Caco-2 (cell line): ENCODE measurements at regions not wholly inside any gene's neighbourhood (a gene's known extent, or its start where the extent isn't known, plus 50 kb on each side); places are given as distances from the start of the nearest gene placed in this dataset.
A peak's percentile ranks its signal among the peaks of the same experiment; 100 is the strongest.

Source experiments
- BruUV-seq: library from RNA; stranded (reverse); fragments of 400-500 nt; replicated peaks from 2 replicates; lab custom pipeline; 2021; lab: Mats Ljungman, UMichigan
- CTCF ChIA-PET: fragments of 300-600 bp; sonication (Branson Sonifier 250); formaldehyde crosslinking; loops from one replicate; lab custom pipeline; 2022; ENCODE audit warnings: antibody characterized with exemption; lab: Charles Lee
- POLR2A ChIA-PET: fragments of 300-600 bp; sonication (Branson Sonifier 250); formaldehyde crosslinking; loops from one replicate; lab custom pipeline; 2022; ENCODE audit warnings: antibody characterized with exemption; lab: Charles Lee
- DNase-seq, 2 experiments: peaks; one replicate each; pipeline versions ENCODE4 v3.0.0 to v3.0.0-alpha.2; 2020 to 2022
- H3K27me3 ChIP-seq: replicated peaks from 2 replicates; pipeline ENCODE4 v1.6.0; 2011; ENCODE audit warnings: low read length; ENCODE audit not compliant: control insufficient read depth, insufficient read depth
- H3K36me3 ChIP-seq: 2 replicates; pipeline ENCODE4 v1.5.1; 2011; ENCODE audit warnings: low read length; ENCODE audit not compliant: control insufficient read depth, insufficient read depth
- H3K4me1 ChIP-seq: fragments of 250-450 bp; sonication (Bioruptor Pico); 2 replicates; pipeline ENCODE4 v1.5.1; 2020; ENCODE audit warnings: mild to moderate bottlenecking
- H3K4me3 ChIP-seq: 2 replicates; pipeline ENCODE4 v1.5.1; 2011; ENCODE audit warnings: low read depth, mild to moderate bottlenecking, control low read depth, low read length
- H3K9me3 ChIP-seq: fragments of 250-450 bp; sonication (Bioruptor Pico); 2 replicates; pipeline ENCODE4 v1.5.1; 2020; ENCODE audit warnings: mild to moderate bottlenecking, moderate library complexity
- H3K27ac Mint-ChIP-seq: one replicate; pipeline ENCODE4 v1.8.0; 2022; ENCODE audit warnings: mixed read lengths; ENCODE audit not compliant: unreplicated experiment
- H3K27me3 Mint-ChIP-seq: one replicate; pipeline ENCODE4 v1.8.0; 2022; ENCODE audit warnings: mixed read lengths; ENCODE audit not compliant: insufficient read depth, unreplicated experiment
- H3K36me3 Mint-ChIP-seq: one replicate; pipeline ENCODE4 v1.8.0; 2022; ENCODE audit warnings: mild to moderate bottlenecking, mixed read lengths; ENCODE audit not compliant: insufficient read depth, unreplicated experiment
- H3K4me1 Mint-ChIP-seq: one replicate; pipeline ENCODE4 v1.8.0; 2022; ENCODE audit warnings: low read depth, mixed read lengths; ENCODE audit not compliant: unreplicated experiment
- H3K4me3 Mint-ChIP-seq: one replicate; pipeline ENCODE4 v1.8.0; 2022; ENCODE audit warnings: mild to moderate bottlenecking, moderate library complexity, mixed read lengths; ENCODE audit not compliant: unreplicated experiment
- H3K9me3 Mint-ChIP-seq: one replicate; pipeline ENCODE4 v1.8.0; 2022; ENCODE audit warnings: mixed read lengths; ENCODE audit not compliant: unreplicated experiment
- CTCF ChIP-seq, 2 experiments: fragments of 200-600 bp in 1 of 2; IDR thresholded peaks; 1 replicate in 1 of 2; 2 replicates in 1 of 2; pipeline versions ENCODE4 v1.5.1 to v1.8.0; 2011 to 2022; ENCODE audit warnings: antibody characterized with exemption in 1 of 2, control low read depth in 1 of 2, inconsistent platforms in 1 of 2, low read depth in 1 of 2, low read length in 1 of 2, mild to moderate bottlenecking in 1 of 2, moderate library complexity in 1 of 2; ENCODE audit not compliant: insufficient read depth in 1 of 2, severe bottlenecking in 1 of 2, unreplicated experiment in 1 of 2
- intact Hi-C: fragments of 100-400 bp; cut with micrococcal nuclease; formaldehyde crosslinking; loops from one replicate; pipeline ENCODE4 v1.10.0; 2022; ENCODE audit not compliant: unreplicated experiment

- BruUV-seq = no TSS peak
- Mint-ChIP-seq H3K36me3 (no peaks in the 10 kb centered on the region), H3K9me3 (peaks cover 35% of the 10 kb centered on the region), H3K27me3 (no peaks in the 10 kb centered on the region), H3K4me1 (no peaks in the 10 kb centered on the region), H3K27ac (no peak overlapping the region), H3K4me3 (no peak overlapping the region)
- no peak for TF ChIP-seq CTCF (IDR thresholded peaks at IDR 0.05; ENCODE audit: insufficient read depth in 1 of 2, low read depth in 1 of 2, low read length in 1 of 2, severe bottlenecking in 1 of 2, unreplicated experiment in 1 of 2)
- ChIA-PET CTCF (no interaction called here), POLR2A (no interaction called here)
- DNase-seq = no peak
- H3K9me3 ChIP-seq = no peaks in the 10 kb centered on the region; the same call in 1 of the 2 replicates
- intact Hi-C loops = no loop called here
- no peaks in the 10 kb centered on the region for H3K4me1 ChIP-seq
- H3K27me3 ChIP-seq = no peaks in the 10 kb centered on the region
- H3K4me3 ChIP-seq = no peak overlapping the region
- no peaks in the 10 kb centered on the region for H3K36me3 ChIP-seq
Observed at GRCh38 chr2:147408357-147408756, 436.5 kb upstream of the ACVR2A start.

DNA sequence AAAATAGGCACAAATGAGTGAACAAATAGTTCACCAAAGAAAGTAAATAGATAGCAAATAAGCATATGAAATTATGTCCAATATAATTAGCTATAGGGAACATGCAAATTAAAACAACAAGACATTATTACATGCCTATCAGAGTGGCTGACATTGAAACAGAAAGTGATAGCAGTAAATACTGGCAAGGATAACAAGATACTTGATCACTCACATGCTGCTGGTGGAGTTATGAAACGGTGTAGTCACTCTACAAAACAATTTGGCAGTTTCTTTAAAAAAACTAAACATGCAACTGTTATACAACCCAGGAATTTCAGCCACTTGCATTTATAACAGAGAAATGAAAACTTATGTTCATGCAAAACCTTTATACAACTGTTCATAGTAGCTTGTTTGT is 439.2 kb upstream of the ACVR2A start:
- Mint-ChIP-seq H3K36me3 (no peaks in the 10 kb centered on the region), H3K4me1 (no peaks in the 10 kb centered on the region), H3K27ac (no peak overlapping the region), H3K27me3 (no peaks in the 10 kb centered on the region), H3K4me3 (no peak overlapping the region), H3K9me3 (peaks cover 11% of the 10 kb centered on the region)
- Histone ChIP-seq H3K9me3 (no peaks in the 10 kb centered on the region; the same call in 1 of the 2 replicates), H3K27me3 (no peaks in the 10 kb centered on the region), H3K36me3 (no peaks in the 10 kb centered on the region; the same call in 1 of the 2 replicates), H3K4me1 (no peaks in the 10 kb centered on the region), H3K4me3 (no peak overlapping the region)
- no TSS peak for BruUV-seq
- intact Hi-C loops = no loop called here
- ChIA-PET CTCF (no interaction called here), POLR2A (no interaction called here)
- no peak for DNase-seq
- no peak for TF ChIP-seq CTCF (IDR thresholded peaks at IDR 0.05; ENCODE audit: insufficient read depth in 1 of 2, low read depth in 1 of 2, low read length in 1 of 2, severe bottlenecking in 1 of 2, unreplicated experiment in 1 of 2)

- H3K9me3 ChIP-seq = peaks cover 3% of the 10 kb centered on the region; the same call in 1 of the 2 replicates
- no peaks in the 10 kb centered on the region for H3K27me3 ChIP-seq
- no peaks in the 10 kb centered on the region for H3K36me3 Mint-ChIP-seq
- H3K9me3 Mint-ChIP-seq = peaks cover 13% of the 10 kb centered on the region
- POLR2A ChIA-PET = interaction anchor here (0.9 kb wide), 1 partner anchor 27 kb away, joined by 3 read pairs; no protein-coding TSS in a partner anchor
- peaks cover 6% of the 10 kb centered on the region for H3K4me1 Mint-ChIP-seq
- no peak for TF ChIP-seq CTCF (IDR thresholded peaks at IDR 0.05; ENCODE audit: insufficient read depth in 1 of 2, low read depth in 1 of 2, low read length in 1 of 2, severe bottlenecking in 1 of 2, unreplicated experiment in 1 of 2)
- H3K4me3 ChIP-seq = no peak overlapping the region
- no TSS peak for BruUV-seq
- H3K36me3 ChIP-seq = no peaks in the 10 kb centered on the region; the same call in 1 of the 2 replicates
- no peaks in the 10 kb centered on the region for H3K27me3 Mint-ChIP-seq
- no peak overlapping the region for H3K4me3 Mint-ChIP-seq
- H3K4me1 ChIP-seq = peaks cover 17% of the 10 kb centered on the region
- CTCF ChIA-PET = interaction anchor here (0.7 kb wide), 1 partner anchor 410 kb away, joined by 3 read pairs; no protein-coding TSS in a partner anchor
- H3K27ac Mint-ChIP-seq = no peak overlapping the region
- intact Hi-C loops = loop anchor here (1.0 to 2.0 kb wide), 2 partner anchors 17 to 26 kb away; no protein-coding TSS in a partner anchor
- DNase-seq = peak; percentile 42 to 58
Observed at GRCh38 chr2:147398996-147399395, 445.8 kb upstream of the ACVR2A start.
